ENCODE measurements at regions not wholly inside any gene's neighbourhood (a gene's known extent, or its start where the extent isn't known, plus 50 kb on each side); places are given as distances from the start of the nearest gene placed in this dataset.

- TF ChIP-seq POLR2AphosphoS5 (IDR thresholded peaks at IDR 0.05) = no peak
- no peak for TF ChIP-seq CTCF (IDR thresholded peaks at IDR 0.05)
Observed at GRCh38 chr5:5826911-5827310, 404.4 kb downstream of the ICE1 start.

All from breast epithelium (tissue), 3 donors.